NCI-H345 treated with DMSO at 0.1 percent for 48 hours (cell line): ENCODE measurements at regions not wholly inside any gene's neighbourhood (a gene's known extent, or its start where the extent isn't known, plus 50 kb on each side); places are given as distances from the start of the nearest gene placed in this dataset.

Experiments used
- DNase-seq: peaks from one replicate; lab custom pipeline; 2025; ENCODE audit not compliant: unreplicated experiment; lab: John Stamatoyannopoulos, UW

GRCh38 chr2:200131307-200131706 is 175.2 kb upstream of the SPATS2L start:
- DNase-seq: no peak

- DNase-seq: no peak
These were observed 171.4 kb upstream of the SPATS2L start for GRCh38 chr2:200135082-200135481.

GRCh38 chr2:200136655-200137054 is 169.8 kb upstream of the SPATS2L start:
- DNase-seq: no peak

GRCh38 chr2:200137271-200137670 is 169.2 kb upstream of the SPATS2L start:
- DNase-seq: no peak

GRCh38 chr2:200137691-200138090 is 168.8 kb upstream of the SPATS2L start:
- no peak for DNase-seq

- no peak for DNase-seq
These were observed 167.9 kb upstream of the SPATS2L start for GRCh38 chr2:200138391-200139124.

- DNase-seq: no peak
These were observed 161.9 kb upstream of the SPATS2L start for GRCh38 chr2:200144571-200144970.

- no peak for DNase-seq
These were observed 160.0 kb upstream of the SPATS2L start for GRCh38 chr2:200146501-200146900.

- no peak for DNase-seq
These were observed 159.1 kb upstream of the SPATS2L start for GRCh38 chr2:200147371-200147770.

- no peak for DNase-seq
These were observed 158.1 kb upstream of the SPATS2L start for GRCh38 chr2:200148366-200148765.

GRCh38 chr2:200150411-200151086 is 155.9 kb upstream of the SPATS2L start:
- DNase-seq: no peak

GRCh38 chr2:200155652-200156051 is 150.8 kb upstream of the SPATS2L start:
- DNase-seq: no peak

GRCh38 chr2:200156166-200156835 is 150.2 kb upstream of the SPATS2L start:
- DNase-seq: no peak

GRCh38 chr2:200158647-200159356 is 147.7 kb upstream of the SPATS2L start:
- DNase-seq: no peak

GRCh38 chr2:200159357-200159707 is 147.2 kb upstream of the SPATS2L start:
- DNase-seq: no peak

- no peak for DNase-seq
These were observed 146.4 kb upstream of the SPATS2L start for GRCh38 chr2:200159829-200160781.

- DNase-seq: no peak
These were observed 145.0 kb upstream of the SPATS2L start for GRCh38 chr2:200161458-200161857.

- DNase-seq: no peak
These were observed 140.8 kb upstream of the SPATS2L start for GRCh38 chr2:200165687-200166086.

GRCh38 chr2:200168641-200169555 is 137.6 kb upstream of the SPATS2L start:
- no peak for DNase-seq
